SK-N-SH treated with all-trans-retinoic acid at 6 μM for 48 hours (cell line): ENCODE measurements at regions not wholly inside any gene's neighbourhood (a gene's known extent, or its start where the extent isn't known, plus 50 kb on each side); places are given as distances from the start of the nearest gene placed in this dataset.

Source experiments
- TOX ChIP-seq: fragments of 250-450 bp; sonication (Bioruptor Pico); IDR thresholded peaks from 2 replicates; pipeline ENCODE4 v1.8.0; 2021; ENCODE audit warnings: mild to moderate bottlenecking, moderate library complexity, borderline replicate concordance
- ZFP3 ChIP-seq: fragments of 250-450 bp; sonication (Bioruptor Pico); IDR thresholded peaks from 2 replicates; pipeline ENCODE4 v1.5.0; 2020; ENCODE audit warnings: mild to moderate bottlenecking, moderate library complexity
- TF ChIP-seq, protein P1 (sequence below): fragments of 250-450 bp; sonication (Bioruptor Pico); IDR thresholded peaks from 2 replicates; pipeline ENCODE4 v1.8.0; 2020; ENCODE audit warnings: mild to moderate bottlenecking, moderate library complexity, borderline replicate concordance

GRCh38 chr6:118704915-118705314 lies 53.5 kb upstream of the CEP85L start:
- TF ChIP-seq, protein P1, sequence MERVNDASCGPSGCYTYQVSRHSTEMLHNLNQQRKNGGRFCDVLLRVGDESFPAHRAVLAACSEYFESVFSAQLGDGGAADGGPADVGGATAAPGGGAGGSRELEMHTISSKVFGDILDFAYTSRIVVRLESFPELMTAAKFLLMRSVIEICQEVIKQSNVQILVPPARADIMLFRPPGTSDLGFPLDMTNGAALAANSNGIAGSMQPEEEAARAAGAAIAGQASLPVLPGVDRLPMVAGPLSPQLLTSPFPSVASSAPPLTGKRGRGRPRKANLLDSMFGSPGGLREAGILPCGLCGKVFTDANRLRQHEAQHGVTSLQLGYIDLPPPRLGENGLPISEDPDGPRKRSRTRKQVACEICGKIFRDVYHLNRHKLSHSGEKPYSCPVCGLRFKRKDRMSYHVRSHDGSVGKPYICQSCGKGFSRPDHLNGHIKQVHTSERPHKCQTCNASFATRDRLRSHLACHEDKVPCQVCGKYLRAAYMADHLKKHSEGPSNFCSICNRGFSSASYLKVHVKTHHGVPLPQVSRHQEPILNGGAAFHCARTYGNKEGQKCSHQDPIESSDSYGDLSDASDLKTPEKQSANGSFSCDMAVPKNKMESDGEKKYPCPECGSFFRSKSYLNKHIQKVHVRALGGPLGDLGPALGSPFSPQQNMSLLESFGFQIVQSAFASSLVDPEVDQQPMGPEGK (CRISPR knock-in tag) = no peak
- no peak for TF ChIP-seq ZFP3 (CRISPR knock-in tag)
- no peak for TF ChIP-seq TOX
